NCI-H128 (cell line): ENCODE measurements at regions not wholly inside any gene's neighbourhood (a gene's known extent, or its start where the extent isn't known, plus 50 kb on each side); places are given as distances from the start of the nearest gene placed in this dataset.
A peak's percentile ranks its signal among the peaks of the same experiment; 100 is the strongest.
"Not testable (repeated sequence)": the region's sequence is repeated elsewhere in the genome, so short reads cannot be mapped to it uniquely, and the experiment has no call there.

Source experiments
- DNase-seq: peaks from one replicate; lab custom pipeline; 2025; ENCODE audit not compliant: unreplicated experiment; lab: John Stamatoyannopoulos, UW

DNA sequence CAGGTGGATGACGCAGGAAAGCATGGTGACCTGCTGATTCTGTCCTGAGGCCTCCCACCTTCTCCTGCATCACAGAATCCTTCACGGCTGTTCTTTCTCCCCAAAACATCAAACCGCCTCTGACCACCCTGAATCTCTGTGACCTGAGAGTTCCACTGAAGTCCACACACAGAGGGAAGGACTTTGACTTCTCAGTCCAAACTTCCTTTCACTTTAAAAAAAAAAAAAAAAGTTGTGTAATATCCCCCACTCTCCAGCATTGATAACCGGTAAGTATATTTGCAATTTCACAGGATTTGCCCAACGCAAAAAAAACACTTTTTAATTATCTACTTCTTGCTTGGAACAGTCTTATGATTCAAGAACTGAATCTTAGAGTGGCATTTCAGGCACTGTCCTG lies 259.5 kb upstream of the IRS2 start:
- DNase-seq, result no peak

DNA sequence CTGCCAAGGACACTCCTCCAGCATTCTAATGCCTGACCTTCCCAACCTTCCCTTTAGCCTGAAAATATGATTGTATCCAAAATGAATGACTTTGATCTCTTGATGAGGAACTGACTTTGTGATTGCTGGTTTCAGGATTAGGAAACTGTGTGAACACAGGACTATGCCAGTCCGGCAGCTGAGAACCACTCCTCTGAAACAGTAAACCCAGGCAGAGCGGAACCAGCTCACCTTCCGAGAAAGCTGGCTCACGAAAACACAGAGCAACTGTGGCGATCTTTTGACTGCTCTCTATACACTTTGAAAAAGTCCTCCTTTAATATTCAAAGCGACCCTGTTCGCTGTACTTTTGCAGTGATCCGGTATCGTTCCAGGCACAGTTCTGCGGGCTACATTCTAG lies 258.8 kb upstream of the IRS2 start:
- no peak for DNase-seq

- DNase-seq, result no peak
These were observed 258.2 kb upstream of the IRS2 start for GRCh38 chr13:110044551-110045111.

- no peak for DNase-seq
These were observed 256.0 kb upstream of the IRS2 start for GRCh38 chr13:110042253-110042950.

DNA sequence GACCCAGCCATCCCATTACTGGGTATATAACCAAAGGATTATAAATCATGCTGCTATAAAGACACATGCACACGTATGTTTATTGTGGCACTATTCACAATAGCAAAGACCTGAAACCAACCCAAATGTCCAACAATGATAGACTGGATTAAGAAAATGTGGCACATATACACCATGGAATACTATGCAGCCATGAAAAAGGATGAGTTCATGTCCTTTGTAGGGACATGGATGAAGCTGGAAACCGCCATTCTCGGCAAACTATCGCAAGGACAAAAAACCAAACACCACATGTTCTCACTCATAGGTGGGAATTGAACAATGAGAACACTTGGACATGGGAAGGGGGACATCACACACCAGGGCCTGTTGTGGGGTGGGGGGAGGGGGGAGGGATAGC lies 255.3 kb upstream of the IRS2 start:
- not testable (repeated sequence) for DNase-seq

- no peak for DNase-seq
These were observed 251.7 kb upstream of the IRS2 start for GRCh38 chr13:110037925-110038573.

- DNase-seq, result no peak
These were observed 249.7 kb upstream of the IRS2 start for GRCh38 chr13:110036060-110036459.

DNA sequence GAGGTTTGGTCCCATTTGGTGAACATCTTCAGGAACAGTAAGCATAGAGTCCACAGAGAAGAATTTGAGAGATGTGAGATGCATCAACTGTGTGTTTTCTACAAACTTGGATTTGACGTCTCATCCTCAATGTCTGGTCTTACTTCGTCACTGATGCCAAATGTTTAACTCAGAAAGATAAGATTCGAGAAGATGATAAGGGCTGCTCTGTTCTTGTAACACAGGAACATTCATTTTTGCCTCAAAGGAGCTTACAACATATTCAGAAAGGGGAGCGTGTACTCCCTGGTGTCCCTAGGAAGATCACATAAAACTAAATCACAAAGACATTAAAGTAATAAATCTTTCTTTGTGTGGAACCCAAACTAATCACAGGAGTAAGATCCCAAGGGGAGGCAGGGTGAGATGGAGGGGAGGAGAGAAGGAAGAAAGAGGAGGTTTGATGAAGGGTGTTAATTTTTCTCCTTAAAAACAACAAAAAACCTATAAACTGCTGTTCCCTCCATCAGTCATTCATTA lies 247.7 kb upstream of the IRS2 start:
- no peak for DNase-seq

DNA sequence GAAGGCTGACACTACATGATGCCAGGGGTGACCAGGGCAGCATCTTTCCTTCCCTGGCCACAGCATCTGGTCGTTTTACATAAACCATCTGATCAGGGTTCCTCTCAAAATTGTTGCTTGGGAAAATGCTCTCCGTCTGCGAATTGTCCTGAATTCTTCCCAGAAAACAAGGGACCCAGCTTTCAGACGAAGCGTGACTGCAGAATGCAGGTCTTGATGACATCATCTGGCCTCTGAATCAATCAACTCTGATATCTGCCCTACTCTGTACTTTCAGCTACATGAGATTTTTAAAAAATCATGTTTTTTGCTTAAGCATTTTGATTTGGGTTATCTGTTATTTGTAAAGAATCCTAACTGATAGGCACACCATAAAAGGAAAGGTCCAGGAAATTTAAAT lies 246.6 kb upstream of the IRS2 start:
- no peak for DNase-seq

GRCh38 chr13:110030394-110030928 lies 244.1 kb upstream of the IRS2 start:
- no peak for DNase-seq

DNA sequence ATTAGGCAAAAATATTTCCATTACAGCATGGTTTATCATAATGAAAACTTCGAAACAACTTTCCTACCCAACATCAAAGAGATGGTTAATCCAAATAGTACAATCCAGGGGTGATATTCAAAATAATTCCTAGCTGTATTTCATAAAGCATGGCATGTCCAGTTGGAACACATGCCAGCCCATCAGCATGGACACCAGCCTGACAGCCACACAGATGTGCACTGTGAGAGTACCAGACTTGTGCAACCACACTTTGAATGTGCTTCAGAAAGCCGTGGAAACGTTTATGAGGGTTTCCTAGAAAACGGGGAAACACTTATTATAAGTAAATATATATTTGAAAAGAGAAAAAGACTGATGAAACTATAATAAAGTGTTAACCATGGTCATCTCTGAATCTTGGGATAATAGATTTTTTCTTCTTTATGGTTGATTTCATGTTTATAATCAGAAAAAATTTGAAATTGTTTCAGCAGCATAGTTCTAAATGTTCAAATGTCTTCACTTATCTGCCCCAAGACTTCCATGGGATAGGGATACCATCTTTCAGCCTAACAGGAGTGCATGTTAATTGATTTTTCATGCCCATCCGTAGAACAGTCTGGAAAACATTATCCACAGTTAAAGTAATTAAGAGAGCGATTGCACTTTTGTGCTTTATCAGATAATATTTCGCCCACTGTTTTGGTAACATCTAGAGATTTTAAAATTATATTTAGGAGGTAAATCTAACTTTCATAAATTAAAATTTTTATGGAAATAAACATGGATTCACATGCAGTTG lies 242.6 kb upstream of the IRS2 start:
- DNase-seq, result no peak

- DNase-seq, result no peak
These were observed 241.9 kb upstream of the IRS2 start for GRCh38 chr13:110028311-110028710.

- no peak for DNase-seq
These were observed 241.3 kb upstream of the IRS2 start for GRCh38 chr13:110027470-110028240.

GRCh38 chr13:110024645-110024980 lies 238.2 kb upstream of the IRS2 start:
- DNase-seq, result no peak

DNA sequence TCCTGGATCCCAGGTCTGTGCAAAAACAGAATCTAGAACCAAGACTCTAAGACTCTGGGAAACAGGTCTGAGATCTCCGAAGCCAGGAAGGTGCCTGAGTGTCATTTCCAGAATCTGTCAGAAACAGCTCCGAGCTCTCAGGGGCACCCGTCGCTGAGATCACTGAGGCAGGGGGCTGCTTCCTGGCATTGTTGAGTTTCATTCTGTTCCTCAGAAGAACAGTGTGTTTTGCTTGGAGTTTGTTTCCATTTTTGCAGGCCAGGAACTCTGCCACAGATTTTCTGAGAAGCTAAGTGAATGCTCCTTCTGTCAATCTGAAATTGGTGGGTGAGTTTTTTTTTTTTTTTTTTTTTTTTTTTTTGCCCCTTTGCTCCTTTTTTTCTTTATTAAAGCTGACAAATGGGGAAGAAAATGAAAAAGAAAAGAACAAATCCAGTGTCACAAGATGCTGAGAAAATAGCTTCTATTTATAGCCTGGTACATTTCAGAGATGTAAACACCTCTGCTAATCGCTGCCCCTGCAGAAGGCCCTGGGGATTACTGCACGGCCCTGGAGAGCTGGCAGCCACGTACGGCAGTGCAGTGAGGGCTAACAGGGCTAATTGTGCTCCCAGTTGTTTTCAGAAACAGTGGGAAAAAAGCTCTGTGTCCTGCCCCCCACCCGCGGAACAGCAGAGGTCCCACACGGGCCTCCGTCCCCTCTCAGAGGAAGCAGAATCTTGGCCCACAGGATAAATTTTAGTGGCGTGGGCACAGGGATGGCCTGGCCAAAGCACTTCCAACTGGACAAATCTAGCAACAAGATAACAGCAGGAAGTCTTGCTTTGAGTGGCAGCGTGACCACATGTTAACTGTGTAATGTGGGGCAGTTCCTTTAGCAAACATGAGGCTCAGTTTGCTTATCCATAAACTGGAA lies 237.6 kb upstream of the IRS2 start:
- DNase-seq, result peak; percentile 11

GRCh38 chr13:110018009-110018408 lies 231.6 kb upstream of the IRS2 start:
- DNase-seq, result no peak

DNA sequence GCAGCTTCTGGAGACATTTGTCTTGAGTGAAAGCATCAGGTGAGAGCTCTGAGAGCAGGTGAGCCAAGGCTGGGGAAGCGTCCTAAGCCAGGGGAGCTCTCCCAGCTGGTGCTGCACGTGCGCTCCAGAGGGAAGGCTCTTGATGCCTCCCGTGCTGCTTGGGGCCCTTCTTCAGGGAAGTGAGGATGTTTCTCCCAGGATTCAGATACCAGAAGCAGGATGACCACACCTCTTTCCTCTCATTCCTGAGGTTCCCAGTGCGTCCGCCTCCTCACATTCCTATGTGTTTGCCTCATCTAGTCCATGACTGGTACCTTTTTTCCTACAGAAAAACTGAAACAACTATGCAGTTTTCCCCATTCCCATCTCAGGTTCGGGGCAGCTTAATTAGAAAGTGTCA lies 231.0 kb upstream of the IRS2 start:
- no peak for DNase-seq

GRCh38 chr13:110015253-110015652 lies 228.9 kb upstream of the IRS2 start:
- DNase-seq, result peak; percentile 3

DNA sequence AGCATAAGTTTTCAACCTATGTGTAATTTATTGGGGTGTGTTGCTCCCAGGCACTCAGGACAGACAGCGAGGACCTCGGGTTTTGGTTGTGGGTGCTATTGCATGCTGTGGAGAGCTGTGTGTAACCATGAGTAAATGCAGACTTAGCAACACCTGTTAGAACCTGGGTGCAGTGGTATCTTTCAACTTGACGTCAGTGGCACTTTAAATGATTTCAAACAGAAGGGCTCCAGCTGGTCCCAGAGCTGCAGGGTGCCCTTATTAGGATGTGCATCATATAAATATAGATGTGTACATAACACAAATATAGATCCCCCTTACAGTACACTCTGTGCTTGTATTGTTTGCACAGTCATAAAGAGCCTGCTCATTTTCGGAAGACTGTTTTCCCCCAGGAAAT lies 228.3 kb upstream of the IRS2 start:
- DNase-seq, result peak; percentile 52
